NCI-H2196 treated with DMSO at 0.1 percent for 48 hours (cell line): ENCODE measurements at regions not wholly inside any gene's neighbourhood (a gene's known extent, or its start where the extent isn't known, plus 50 kb on each side); places are given as distances from the start of the nearest gene placed in this dataset.
"Not testable (repeated sequence)": the region's sequence is repeated elsewhere in the genome, so short reads cannot be mapped to it uniquely, and the experiment has no call there.

ENCODE experiments used
- DNase-seq: peaks from one replicate; lab custom pipeline; 2025; ENCODE audit not compliant: unreplicated experiment; lab: John Stamatoyannopoulos, UW

DNA sequence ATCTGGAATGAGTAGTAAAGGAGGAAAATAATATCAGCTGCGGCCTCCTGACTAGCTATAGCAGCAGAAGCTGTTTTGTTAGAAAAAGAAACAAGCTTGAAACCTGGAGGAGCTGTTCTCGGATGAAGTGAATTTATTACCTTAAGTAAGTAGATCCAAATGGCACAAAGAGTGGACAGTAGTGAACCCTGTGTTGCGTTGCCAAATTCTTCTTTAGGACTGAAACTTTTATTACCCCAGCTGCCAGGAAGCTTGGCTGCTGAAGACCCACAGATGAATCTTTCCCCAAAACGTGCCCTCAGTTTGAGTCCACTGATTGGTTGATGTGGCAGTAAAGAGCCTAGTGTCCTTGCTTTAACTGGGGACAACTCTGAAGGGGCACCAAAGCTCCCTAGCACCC, 366.8 kb upstream of the GBE1 start:
- DNase-seq: no peak

- DNase-seq: no peak
Observed at GRCh38 chr3:82122554-82123345, 361.3 kb upstream of the GBE1 start.

- no peak for DNase-seq
Observed at GRCh38 chr3:82114589-82114988, 353.1 kb upstream of the GBE1 start.

- DNase-seq: not testable (repeated sequence)
Observed at GRCh38 chr3:82110721-82111120, 349.3 kb upstream of the GBE1 start.

- DNase-seq: no peak
Observed at GRCh38 chr3:82103241-82103640, 341.8 kb upstream of the GBE1 start.

- no peak for DNase-seq
Observed at GRCh38 chr3:82100378-82100777, 338.9 kb upstream of the GBE1 start.

DNA sequence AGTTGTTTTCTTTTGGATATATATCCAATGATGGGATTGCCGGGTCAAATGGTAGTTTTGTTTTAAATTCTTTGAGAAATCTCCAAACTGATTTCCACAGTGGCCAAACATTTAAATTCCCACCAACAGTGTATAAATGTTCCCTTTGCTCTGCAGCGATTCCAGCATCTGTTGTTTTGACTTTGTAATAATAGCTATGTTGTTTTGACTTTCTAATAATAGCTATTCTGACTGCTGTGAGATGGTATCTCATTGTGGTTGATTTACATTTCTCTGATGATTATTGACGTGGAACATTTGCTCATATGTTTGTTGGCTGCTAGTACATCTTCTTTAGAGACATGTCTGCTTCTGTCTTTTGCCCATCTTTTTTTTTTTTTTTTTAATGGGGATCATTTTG, 332.2 kb upstream of the GBE1 start:
- no peak for DNase-seq

GRCh38 chr3:82088749-82089148, 327.3 kb upstream of the GBE1 start:
- no peak for DNase-seq

DNA sequence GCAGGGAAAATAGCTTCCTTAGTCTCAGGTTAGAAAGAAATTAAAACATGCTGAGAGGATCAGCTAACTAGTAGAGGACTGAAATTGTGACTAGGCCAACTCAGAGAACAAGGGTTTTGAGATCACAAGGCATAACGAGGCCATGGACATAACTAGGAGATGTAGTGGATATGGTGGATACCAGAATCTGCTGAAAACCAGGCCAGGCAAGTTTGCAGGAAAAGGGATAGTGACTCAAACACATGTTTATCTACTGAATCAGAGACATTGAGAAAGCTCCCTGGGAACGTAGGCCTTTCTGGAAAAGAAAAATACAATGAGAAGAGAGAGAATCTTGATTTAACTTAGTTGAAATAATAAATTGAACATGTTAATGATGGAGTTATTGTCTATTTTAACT, 326.5 kb upstream of the GBE1 start:
- no peak for DNase-seq

GRCh38 chr3:82085851-82086475, 324.5 kb upstream of the GBE1 start:
- DNase-seq: no peak

DNA sequence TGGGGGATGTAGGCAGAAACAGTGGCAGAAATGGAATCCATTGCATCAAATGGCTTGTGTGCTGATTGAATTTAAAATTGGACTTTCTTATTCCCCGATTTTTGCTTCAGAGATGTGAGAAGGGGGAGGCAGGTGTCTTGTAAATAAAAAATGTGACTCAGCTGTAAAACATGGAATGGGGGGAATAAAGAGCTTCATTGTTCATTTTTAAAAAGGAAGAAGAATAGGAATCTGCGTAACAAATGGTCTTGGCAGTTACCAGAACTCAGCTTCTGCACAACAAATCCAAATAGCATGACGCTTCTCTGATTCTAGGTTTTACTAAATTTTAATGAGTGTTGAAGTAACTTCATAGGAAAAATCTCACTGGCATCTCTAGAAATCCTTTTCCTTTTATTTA, 323.9 kb upstream of the GBE1 start:
- no peak for DNase-seq

- no peak for DNase-seq
Observed at GRCh38 chr3:82084824-82085223, 323.4 kb upstream of the GBE1 start.

DNA sequence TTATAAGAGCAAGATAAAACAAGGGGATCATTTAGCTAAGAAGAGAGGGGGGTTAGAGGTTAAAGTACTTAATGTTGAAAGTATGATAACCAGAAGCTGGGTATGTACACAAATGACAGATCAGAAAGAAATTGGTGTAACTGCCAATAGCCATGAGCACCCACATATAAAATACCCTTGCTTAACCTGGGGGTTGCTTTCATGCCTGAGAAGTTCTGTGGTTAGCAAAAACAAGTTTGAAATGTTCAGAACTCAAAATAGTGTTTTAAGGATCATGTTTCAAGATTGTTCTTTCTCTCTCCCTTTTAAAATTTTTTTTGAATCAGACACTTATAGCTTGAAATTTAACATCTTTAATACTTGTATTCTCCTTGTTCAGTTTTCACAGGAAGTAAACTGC, 321.4 kb upstream of the GBE1 start:
- DNase-seq: no peak

- no peak for DNase-seq
Observed at GRCh38 chr3:82081351-82081750, 319.9 kb upstream of the GBE1 start.

DNA sequence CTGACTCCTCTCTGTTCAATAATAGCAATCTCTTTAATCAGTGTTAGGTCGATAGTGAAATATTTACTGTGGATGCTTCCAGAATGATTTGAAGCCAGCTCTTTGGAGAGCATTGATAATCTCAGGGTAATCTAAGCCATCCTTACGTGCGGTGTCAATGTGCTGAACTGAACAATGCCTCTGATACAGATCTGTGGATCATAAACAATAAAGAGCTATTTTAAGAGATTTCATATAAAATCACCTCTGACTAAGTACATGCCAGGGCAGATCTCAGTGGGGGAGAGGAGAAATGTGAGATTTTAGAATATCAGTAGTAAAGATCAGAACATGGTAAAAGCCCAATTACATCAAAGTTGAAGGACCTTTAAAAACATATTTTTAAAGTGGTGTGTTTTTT, 319.3 kb upstream of the GBE1 start:
- DNase-seq: no peak

DNA sequence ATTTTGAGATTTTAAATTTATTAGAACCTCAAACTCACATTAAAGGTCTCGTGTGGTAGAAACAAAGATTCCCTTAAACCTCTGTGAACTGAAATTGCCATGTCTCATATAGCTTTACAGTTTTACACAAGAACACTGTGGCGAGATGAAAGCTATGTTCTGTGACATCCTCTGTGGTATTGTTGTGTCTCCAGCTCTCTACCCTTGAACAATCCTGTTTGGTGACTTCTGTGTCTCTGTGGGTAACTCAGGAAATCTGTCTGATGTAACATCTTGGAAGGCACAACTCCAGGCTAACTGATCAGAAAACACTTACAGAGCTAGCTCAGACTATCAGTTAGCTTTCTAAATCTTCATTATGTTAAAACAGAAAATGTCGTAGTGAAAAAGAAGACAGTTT, 318.8 kb upstream of the GBE1 start:
- DNase-seq: no peak

DNA sequence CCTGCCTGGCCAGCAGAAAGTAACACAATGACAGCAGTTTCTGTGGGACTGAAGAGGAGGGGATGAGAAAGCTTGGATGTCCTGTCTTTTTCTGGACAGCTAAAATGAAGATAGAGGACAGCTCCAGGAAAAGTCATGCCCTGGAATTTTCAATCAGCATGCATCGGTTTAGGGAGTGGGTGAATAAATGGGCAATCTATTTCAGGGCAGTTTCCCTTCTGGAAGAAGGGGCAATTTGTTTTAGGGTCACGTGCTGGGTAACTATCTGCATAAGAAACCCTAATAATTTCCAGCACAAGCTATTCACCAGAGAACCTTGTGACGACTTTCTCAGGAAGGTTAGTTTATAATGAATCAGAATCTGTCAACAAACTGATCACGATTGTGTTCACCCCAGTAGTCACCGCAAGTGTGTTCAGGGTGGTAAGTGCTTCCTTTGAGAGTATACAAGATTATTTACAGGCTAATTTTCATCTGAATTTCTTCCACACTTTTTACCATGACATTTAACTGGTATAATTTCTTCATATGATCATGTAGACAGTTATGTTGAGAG, 318.0 kb upstream of the GBE1 start:
- DNase-seq: no peak

DNA sequence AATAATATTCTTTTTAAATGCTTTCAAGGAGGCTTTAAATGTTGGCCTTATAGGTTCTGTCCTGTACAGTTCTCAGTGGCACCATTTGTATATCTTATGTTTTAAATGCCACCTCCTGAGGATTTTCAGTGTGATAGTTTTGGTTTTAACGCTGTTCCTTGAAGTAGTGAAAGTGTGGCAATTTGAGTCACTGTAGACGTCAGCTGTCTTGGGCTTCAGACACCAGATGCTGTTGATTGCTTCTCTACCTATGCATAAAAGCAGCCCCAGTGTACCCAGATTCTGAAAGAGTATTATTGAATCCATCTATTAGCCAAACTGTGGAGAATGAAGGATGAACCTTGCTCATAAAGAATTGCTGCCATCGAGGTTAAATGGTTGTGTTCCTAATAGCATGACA, 316.8 kb upstream of the GBE1 start:
- DNase-seq: no peak

DNA sequence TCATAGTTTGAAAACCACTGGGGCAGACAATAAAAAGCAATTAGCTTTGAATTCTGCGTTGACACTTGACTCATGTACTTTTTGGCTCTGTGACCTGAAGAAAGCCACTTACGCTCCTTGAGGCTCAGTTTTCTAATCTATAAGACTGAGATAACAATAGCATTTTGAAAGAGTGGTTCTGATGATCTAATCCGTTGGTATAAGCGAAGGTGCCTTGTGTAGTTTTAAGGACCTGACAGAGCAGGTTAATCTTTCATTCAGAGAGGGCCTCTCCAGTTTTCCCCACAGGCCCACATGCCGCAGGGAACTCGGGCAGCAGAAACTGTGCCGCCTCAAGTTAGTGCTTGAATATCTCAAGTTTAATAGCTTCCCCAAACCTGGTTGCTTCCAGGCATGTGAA, 306.0 kb upstream of the GBE1 start:
- no peak for DNase-seq

GRCh38 chr3:82058809-82059208, 297.4 kb upstream of the GBE1 start:
- DNase-seq: no peak

DNA sequence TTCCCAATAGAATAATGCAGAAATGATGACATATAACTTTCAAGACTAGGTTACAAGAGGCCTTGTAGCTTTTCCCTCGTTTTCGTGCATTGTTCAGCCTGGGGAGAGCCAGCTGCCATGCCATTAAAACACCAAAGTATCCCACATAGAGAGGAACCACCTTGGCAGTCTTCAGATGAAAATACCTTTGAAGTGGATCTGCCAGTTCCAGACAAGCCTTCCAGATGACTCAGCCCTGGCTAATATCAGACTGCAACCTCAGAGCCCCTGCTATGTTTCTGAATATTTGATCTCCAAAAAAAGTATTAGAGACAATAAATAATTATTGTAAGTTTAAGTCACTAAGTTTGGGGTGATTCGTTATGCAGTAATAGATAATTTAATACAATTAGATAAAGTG, 294.3 kb upstream of the GBE1 start:
- no peak for DNase-seq

DNA sequence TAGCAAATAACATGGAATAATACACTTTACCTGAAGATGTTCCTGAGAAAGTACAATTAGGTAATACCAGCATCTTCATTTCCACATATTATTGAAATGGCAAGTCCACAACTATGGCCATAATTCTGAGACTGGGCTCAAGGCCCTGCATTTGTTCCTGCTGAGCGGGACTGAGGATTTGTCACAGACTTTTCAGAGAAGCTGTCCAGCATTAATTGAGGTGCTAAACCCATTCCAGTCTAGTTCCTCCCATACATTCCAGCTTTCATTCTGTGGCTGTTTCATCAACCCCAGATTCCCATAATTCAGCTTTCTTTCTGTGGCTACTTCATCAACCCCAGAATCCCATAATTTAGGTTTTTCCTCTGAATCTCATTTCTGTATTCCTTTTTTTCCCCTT, 293.4 kb upstream of the GBE1 start:
- DNase-seq: no peak

- DNase-seq: no peak
Observed at GRCh38 chr3:82053236-82053635, 291.8 kb upstream of the GBE1 start.
